ENCODE measurements at regions not wholly inside any gene's neighbourhood (a gene's known extent, or its start where the extent isn't known, plus 50 kb on each side); places are given as distances from the start of the nearest gene placed in this dataset.

DNA sequence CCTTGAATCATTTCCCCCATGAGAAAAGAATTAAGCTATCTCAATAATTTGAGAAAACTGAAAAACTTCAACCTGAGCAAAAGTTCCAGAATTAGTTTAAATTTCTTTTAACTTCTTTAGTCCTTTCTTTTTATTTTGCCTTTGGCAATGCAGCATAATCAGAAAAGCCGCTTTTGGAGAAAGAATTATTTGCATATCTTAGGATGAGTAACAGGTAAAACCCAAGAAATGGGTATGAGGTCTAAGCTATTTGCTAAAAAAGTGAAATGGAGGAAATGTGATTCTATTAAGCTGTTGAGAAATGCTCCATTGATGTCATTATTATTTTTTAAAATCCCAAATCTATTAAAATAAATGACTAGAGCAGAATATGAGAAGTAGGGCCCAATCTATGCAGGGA, 1238.3 kb upstream of the GBE1 start:
- no peak for TF ChIP-seq CTCF (conservative IDR thresholded peaks at IDR 0.05)
- no peak for TF ChIP-seq ZFX (IDR thresholded peaks at IDR 0.05)

GRCh38 chr3:82978368-82978767, 1216.9 kb upstream of the GBE1 start:
- H3K27ac ChIP-seq = no peak overlapping the region
- TF ChIP-seq ZFX (IDR thresholded peaks at IDR 0.05) (no peak), CTCF (conservative IDR thresholded peaks at IDR 0.05) (no peak)

More for the DNA sequence above, 1238.3 kb upstream of the GBE1 start:
- no peak overlapping the region for H3K27ac ChIP-seq

DNA sequence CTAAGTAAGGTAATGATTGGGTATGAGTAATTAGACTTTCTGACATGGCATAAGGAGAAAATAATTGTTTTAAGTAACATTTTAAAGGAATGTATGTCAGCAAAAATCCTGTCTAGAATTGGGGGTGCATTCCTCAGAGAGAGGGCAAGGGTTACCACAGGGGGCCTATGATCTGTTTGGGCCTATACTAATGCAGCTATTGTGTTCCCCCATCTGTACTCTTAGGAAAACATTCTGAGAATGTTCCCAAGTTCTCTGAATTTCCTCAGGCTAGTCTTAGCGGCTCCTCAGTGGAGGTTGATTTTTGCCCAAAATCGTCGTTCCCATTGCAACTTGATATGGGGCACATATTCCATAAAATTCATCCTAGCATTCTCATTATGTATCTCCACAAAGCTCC, 1216.4 kb upstream of the GBE1 start:
- no peak for TF ChIP-seq CTCF (conservative IDR thresholded peaks at IDR 0.05)
- TF ChIP-seq ZFX (IDR thresholded peaks at IDR 0.05) = no peak
- H3K27ac ChIP-seq = no peak overlapping the region

GRCh38 chr3:82973791-82974190, 1212.3 kb upstream of the GBE1 start:
- TF ChIP-seq CTCF (conservative IDR thresholded peaks at IDR 0.05) (no peak), ZFX (IDR thresholded peaks at IDR 0.05) (no peak)

DNA sequence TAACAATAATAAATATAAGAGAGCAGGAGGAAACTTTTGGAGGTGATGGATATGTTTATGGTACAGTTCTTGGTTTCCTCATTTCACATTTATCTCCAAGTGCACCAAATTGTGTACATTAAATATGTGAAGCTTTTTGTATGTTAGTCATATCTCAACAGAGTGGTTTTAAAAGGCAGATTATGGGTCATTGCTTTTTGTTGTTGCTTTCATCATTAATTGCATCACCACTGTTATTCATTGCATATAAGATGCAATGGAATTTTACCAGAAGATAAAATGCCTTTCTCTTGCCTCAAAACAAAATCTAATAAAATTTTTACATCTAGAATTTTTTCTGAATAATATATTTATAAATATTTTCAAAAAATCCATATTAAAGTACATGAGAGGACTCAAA, 1198.9 kb upstream of the GBE1 start:
- TF ChIP-seq ZFX (IDR thresholded peaks at IDR 0.05) = no peak
- no peak for TF ChIP-seq CTCF (conservative IDR thresholded peaks at IDR 0.05)
- no peak overlapping the region for H3K27ac ChIP-seq

More at GRCh38 chr3:82973791-82974190, 1212.3 kb upstream of the GBE1 start:
- H3K27ac ChIP-seq = no peak overlapping the region

DNA sequence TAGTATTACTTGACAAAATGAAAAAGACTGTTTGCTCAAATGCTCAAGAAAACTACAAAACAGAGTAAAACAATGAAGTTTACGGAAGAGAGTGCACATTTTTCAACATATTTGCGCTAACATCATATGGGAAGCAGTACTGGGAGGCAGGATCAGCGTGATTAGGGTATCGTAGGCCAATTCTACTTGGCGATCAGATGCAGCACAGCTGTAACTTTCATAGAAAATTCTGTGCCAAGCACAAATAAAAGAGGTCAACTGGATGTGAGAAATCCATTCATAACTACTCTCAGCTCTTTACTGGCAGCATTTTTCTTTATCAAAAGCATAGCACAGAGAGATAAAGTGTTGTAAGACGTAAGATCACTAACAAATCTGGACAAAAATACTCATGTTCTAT, 1196.3 kb upstream of the GBE1 start:
- TF ChIP-seq ZFX (IDR thresholded peaks at IDR 0.05) (no peak), CTCF (conservative IDR thresholded peaks at IDR 0.05) (no peak)
- no peak overlapping the region for H3K27ac ChIP-seq

GRCh38 chr3:82957079-82957478, 1195.6 kb upstream of the GBE1 start:
- H3K27ac ChIP-seq = no peak overlapping the region
- TF ChIP-seq ZFX (IDR thresholded peaks at IDR 0.05) (no peak), CTCF (conservative IDR thresholded peaks at IDR 0.05) (no peak)
